DND-41 (cell line): ENCODE measurements at regions not wholly inside any gene's neighbourhood (a gene's known extent, or its start where the extent isn't known, plus 50 kb on each side); places are given as distances from the start of the nearest gene placed in this dataset.

ENCODE experiments used
- ATAC-seq: fragments of 200-7000 bp; cut with Tn5 transposase; 3 replicates; pipeline ENCODE4 v1.9.1; 2021; ENCODE audit warnings: low read depth; ENCODE audit not compliant: insufficient read depth
- DNase-seq: peaks from one replicate; pipeline ENCODE4 v3.0.0-alpha.2; 2020
- H2AFZ ChIP-seq: 2 replicates; pipeline ENCODE4 v1.6.0; 2012; ENCODE audit warnings: low read depth, low read length
- H3K27ac ChIP-seq: 2 replicates; pipeline ENCODE4 v1.5.1; 2012; ENCODE audit warnings: low read length, inconsistent platforms
- H3K27me3 ChIP-seq: fragments of 200-600 bp; sonication (generic); 2 replicates; pipeline ENCODE4 v1.6.0; 2012; ENCODE audit warnings: low read length, mild to moderate bottlenecking, inconsistent platforms; ENCODE audit not compliant: insufficient read depth, poor library complexity
- H3K36me3 ChIP-seq: 2 replicates; pipeline ENCODE4 v1.5.1; 2012; ENCODE audit warnings: low read length, inconsistent platforms; ENCODE audit not compliant: insufficient read depth
- H3K4me1 ChIP-seq: 2 replicates; pipeline ENCODE4 v1.5.1; 2012; ENCODE audit warnings: mild to moderate bottlenecking, low read length; ENCODE audit not compliant: insufficient read depth
- H3K4me2 ChIP-seq: 2 replicates; pipeline ENCODE4 v1.6.0; 2012; ENCODE audit warnings: mild to moderate bottlenecking, moderate library complexity, low read length, inconsistent platforms; ENCODE audit not compliant: insufficient read depth
- H3K4me3 ChIP-seq, 2 experiments: fragments of 200-600 bp in 1 of 2; shearing (Covaris generic) in 1 of 2; 2 replicates each; pipeline ENCODE4 v1.5.1; 2012 to 2016; ENCODE audit warnings: inconsistent platforms in 2 of 2, low read length in 2 of 2, mild to moderate bottlenecking in 2 of 2, low read depth in 1 of 2, moderate library complexity in 1 of 2
- H3K79me2 ChIP-seq: 2 replicates; pipeline ENCODE4 v1.6.0; 2012; ENCODE audit warnings: low read length, inconsistent platforms; ENCODE audit not compliant: insufficient read depth
- H3K9ac ChIP-seq: 2 replicates; pipeline ENCODE4 v1.6.0; 2012; ENCODE audit warnings: low read depth, mild to moderate bottlenecking, inconsistent platforms, low read length, moderate library complexity
- H3K9me3 ChIP-seq: 2 replicates; pipeline ENCODE4 v1.5.1; 2012; ENCODE audit warnings: low read length, moderate library complexity, mild to moderate bottlenecking, inconsistent platforms; ENCODE audit not compliant: insufficient read depth, severe bottlenecking
- H4K20me1 ChIP-seq: 2 replicates; pipeline ENCODE4 v1.6.0; 2012; ENCODE audit warnings: low read length; ENCODE audit not compliant: insufficient read depth
- EZH2 ChIP-seq: IDR thresholded peaks from 3 replicates; pipeline ENCODE4 v1.6.1; 2012; ENCODE audit warnings: borderline replicate concordance, low read depth, mild to moderate bottlenecking, moderate library complexity, low read length, inconsistent platforms; ENCODE audit not compliant: severe bottlenecking
- TF ChIP-seq, protein P1 (sequence below): IDR thresholded peaks from 2 replicates; pipeline ENCODE4 v1.5.1; 2012; ENCODE audit warnings: borderline replicate concordance, low read length, moderate library complexity, mild to moderate bottlenecking; ENCODE audit not compliant: poor library complexity, severe bottlenecking; ENCODE audit errors: extremely low read depth

DNA sequence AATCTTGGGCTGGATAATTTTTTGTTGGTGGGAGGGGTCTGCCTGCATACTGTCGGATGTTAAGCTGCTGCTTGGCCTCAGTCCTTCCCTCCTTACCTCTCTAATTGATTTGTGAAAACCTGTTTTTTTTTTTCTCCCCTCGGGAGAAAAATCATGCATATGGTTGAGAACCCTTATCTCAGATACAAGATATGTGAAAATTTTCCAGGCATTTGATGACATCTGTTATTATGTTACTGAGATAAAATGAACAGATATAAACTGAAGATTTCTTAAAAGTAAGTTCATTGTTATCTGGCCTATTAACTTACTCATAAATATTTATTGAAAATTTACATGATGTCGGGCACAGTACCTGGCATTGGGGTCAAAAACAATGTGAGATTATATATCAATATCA, 1375.7 kb downstream of the PCDH9 start:
- Histone ChIP-seq H4K20me1 (no peaks in the 10 kb centered on the region), H3K36me3 (no peaks in the 10 kb centered on the region), H3K27me3 (no peaks in the 10 kb centered on the region), H3K9ac (no peak overlapping the region), H3K79me2 (no peaks in the 10 kb centered on the region), H3K27ac (no peak overlapping the region), H3K4me1 (no peaks in the 10 kb centered on the region), H3K4me3 (no peak overlapping the region), H3K9me3 (no peaks in the 10 kb centered on the region), H3K4me2 (no peak overlapping the region), H2AFZ (no peak overlapping the region)
- no peak for ATAC-seq
- TF ChIP-seq, protein P1, sequence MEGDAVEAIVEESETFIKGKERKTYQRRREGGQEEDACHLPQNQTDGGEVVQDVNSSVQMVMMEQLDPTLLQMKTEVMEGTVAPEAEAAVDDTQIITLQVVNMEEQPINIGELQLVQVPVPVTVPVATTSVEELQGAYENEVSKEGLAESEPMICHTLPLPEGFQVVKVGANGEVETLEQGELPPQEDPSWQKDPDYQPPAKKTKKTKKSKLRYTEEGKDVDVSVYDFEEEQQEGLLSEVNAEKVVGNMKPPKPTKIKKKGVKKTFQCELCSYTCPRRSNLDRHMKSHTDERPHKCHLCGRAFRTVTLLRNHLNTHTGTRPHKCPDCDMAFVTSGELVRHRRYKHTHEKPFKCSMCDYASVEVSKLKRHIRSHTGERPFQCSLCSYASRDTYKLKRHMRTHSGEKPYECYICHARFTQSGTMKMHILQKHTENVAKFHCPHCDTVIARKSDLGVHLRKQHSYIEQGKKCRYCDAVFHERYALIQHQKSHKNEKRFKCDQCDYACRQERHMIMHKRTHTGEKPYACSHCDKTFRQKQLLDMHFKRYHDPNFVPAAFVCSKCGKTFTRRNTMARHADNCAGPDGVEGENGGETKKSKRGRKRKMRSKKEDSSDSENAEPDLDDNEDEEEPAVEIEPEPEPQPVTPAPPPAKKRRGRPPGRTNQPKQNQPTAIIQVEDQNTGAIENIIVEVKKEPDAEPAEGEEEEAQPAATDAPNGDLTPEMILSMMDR = no peak
- DNase-seq = no peak

DNA sequence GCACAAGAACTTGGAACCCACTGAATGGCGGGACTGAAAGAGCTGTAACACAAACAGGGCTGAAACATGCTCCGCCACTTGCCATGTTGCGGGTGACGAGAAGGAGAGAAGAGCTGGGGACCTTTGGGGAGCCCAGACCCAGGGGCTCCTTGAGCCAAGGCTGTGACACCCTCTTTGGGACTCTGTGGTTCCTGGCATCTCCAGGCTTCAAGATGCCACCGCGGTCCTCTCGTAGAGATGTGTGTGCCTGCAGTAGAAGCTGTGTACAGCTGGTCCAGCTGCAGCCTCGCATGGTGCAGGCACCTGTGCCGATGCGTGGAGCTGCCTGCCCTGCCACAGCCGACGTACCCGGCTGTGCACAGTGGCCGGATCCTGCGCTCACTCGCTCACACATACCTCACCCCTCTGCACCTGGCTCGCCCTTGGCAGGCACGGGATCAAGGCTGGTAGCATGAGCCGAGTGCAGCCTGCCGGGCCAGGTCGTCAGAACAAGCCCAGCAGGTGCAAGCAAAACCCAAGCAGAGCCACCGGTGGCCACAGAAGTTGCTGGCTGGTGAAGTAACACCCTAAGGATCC, 1385.8 kb downstream of the PCDH9 start:
- H3K27ac ChIP-seq = no peak overlapping the region
- H4K20me1 ChIP-seq = no peaks in the 10 kb centered on the region
- no peak overlapping the region for H3K4me2 ChIP-seq
- TF ChIP-seq, protein P1 = no peak
- TF ChIP-seq EZH2 = no peak
- no peak overlapping the region for H3K9ac ChIP-seq
- no peaks in the 10 kb centered on the region for H3K4me1 ChIP-seq
- no peak overlapping the region for H2AFZ ChIP-seq
- no peak for ATAC-seq
- no peaks in the 10 kb centered on the region for H3K9me3 ChIP-seq
- H3K27me3 ChIP-seq = no peaks in the 10 kb centered on the region
- no peak overlapping the region for H3K4me3 ChIP-seq
- no peak for DNase-seq
- H3K79me2 ChIP-seq = no peaks in the 10 kb centered on the region
- H3K36me3 ChIP-seq = no peaks in the 10 kb centered on the region

DNA sequence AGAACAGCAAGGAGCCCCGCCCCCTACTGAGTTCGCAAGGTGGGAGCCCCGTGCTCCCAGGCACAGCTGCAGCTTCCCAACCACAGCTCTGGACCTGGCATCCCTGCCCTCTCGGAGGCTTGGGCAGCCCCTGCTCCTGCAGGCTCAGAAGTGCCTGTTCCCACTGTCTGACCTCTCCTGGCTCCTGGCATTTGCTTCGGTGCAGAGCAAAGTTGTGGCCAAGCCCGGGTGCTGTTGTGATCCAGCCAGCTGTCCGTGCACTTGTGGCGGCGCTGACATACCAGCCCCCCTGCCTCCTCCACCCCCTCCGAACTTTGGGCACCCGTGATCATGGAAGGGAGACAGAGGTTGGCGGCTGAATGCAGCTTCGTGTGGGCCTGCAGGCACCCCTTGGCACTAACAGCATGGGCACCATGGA, 1386.8 kb downstream of the PCDH9 start:
- H3K9ac ChIP-seq = no peak overlapping the region
- no peak for DNase-seq
- H3K9me3 ChIP-seq = no peaks in the 10 kb centered on the region
- H3K4me2 ChIP-seq = no peak overlapping the region
- H3K27me3 ChIP-seq = no peaks in the 10 kb centered on the region
- no peak overlapping the region for H3K27ac ChIP-seq
- H3K79me2 ChIP-seq = no peaks in the 10 kb centered on the region
- no peak for TF ChIP-seq EZH2
- TF ChIP-seq, protein P1 = no peak
- no peaks in the 10 kb centered on the region for H4K20me1 ChIP-seq
- H3K36me3 ChIP-seq = no peaks in the 10 kb centered on the region
- no peak overlapping the region for H2AFZ ChIP-seq
- no peaks in the 10 kb centered on the region for H3K4me1 ChIP-seq
- no peak for ATAC-seq
- no peak overlapping the region for H3K4me3 ChIP-seq

DNA sequence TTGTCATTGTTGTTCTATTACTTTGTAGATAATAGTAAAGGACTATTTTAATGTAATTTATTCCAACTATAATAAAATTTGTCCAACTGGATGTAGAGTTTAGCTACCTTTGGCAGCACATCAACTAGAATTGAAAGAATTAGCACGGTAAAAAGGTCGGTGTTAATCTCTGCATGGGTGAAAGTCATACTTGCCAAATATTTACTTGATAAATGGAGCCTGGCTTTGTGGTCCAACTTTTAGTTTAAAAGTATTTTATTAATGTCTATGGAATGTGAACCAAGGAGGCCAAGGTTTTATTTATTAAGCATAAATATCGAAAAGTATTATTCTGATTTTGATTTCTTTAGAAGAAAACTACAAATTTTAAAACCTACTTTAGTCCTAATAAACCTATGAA, 1389.0 kb downstream of the PCDH9 start:
- Histone ChIP-seq H3K9me3 (no peaks in the 10 kb centered on the region), H3K27ac (no peak overlapping the region), H3K4me1 (no peaks in the 10 kb centered on the region), H3K79me2 (no peaks in the 10 kb centered on the region), H3K4me2 (no peak overlapping the region), H4K20me1 (no peaks in the 10 kb centered on the region), H3K36me3 (no peaks in the 10 kb centered on the region), H2AFZ (no peak overlapping the region), H3K9ac (no peak overlapping the region), H3K27me3 (no peaks in the 10 kb centered on the region), H3K4me3 (no peak overlapping the region)
- ATAC-seq = no peak
- TF ChIP-seq, protein P1 = no peak
- TF ChIP-seq EZH2 = no peak
- DNase-seq = no peak
